CD4-positive, alpha-beta memory T cell (primary cell): ENCODE measurements at regions not wholly inside any gene's neighbourhood (a gene's known extent, or its start where the extent isn't known, plus 50 kb on each side); places are given as distances from the start of the nearest gene placed in this dataset.

Experiments
- CTCF ChIA-PET: fragments of 350-600 bp; sonication (Branson Sonifier 250); formaldehyde crosslinking; loops from one replicate; lab custom pipeline; 2021; ENCODE audit warnings: inconsistent platforms; ENCODE audit not compliant: partially characterized antibody; lab: Charles Lee
- POLR2A ChIA-PET: fragments of 350-600 bp; sonication (Branson Sonifier 250); formaldehyde crosslinking; loops from one replicate; lab custom pipeline; 2021; ENCODE audit not compliant: partially characterized antibody; lab: Charles Lee
- DNase-seq, 5 donors: peaks; one replicate each; pipeline versions ENCODE4 v3.0.0 to v3.0.0-alpha.2; 2020 to 2022; ENCODE audit warnings: mixed read lengths in 1 of 5
- H3K27ac ChIP-seq: one replicate; pipeline ENCODE4 v1.7.0; 2013; ENCODE audit warnings: low read depth, low read length
- H3K27me3 ChIP-seq: 2 replicates; pipeline ENCODE4 v1.7.0; 2013; ENCODE audit warnings: mild to moderate bottlenecking, low read length, moderate library complexity; ENCODE audit not compliant: insufficient read depth
- H3K36me3 ChIP-seq: 2 replicates; pipeline ENCODE4 v1.7.0; 2013; ENCODE audit warnings: mild to moderate bottlenecking, low read length, moderate library complexity; ENCODE audit not compliant: insufficient read depth
- H3K4me1 ChIP-seq: 2 replicates; pipeline ENCODE4 v1.7.0; 2013; ENCODE audit warnings: mild to moderate bottlenecking, low read length, moderate library complexity; ENCODE audit not compliant: insufficient read depth
- H3K4me3 ChIP-seq, 2 donors: one replicate each; pipeline ENCODE4 v1.7.0; 2013; ENCODE audit warnings: low read length in 2 of 2, mild to moderate bottlenecking in 1 of 2
- H3K9me3 ChIP-seq, 2 donors: one replicate each; pipeline ENCODE4 v1.7.0; 2013; ENCODE audit warnings: low read length in 2 of 2, control low read depth in 1 of 2; ENCODE audit not compliant: control insufficient read depth in 1 of 2
- H3K27ac Mint-ChIP-seq, 7 donors: one replicate each; pipeline ENCODE4 v1.8.0; 2020 to 2021; ENCODE audit warnings: mixed read lengths in 7 of 7, mild to moderate bottlenecking in 6 of 7, inconsistent platforms in 3 of 7, moderate library complexity in 3 of 7
- H3K27me3 Mint-ChIP-seq, 2 donors: one replicate each; pipeline ENCODE4 v1.8.0; 2020 to 2021; ENCODE audit warnings: mixed read lengths in 2 of 2
- H3K36me3 Mint-ChIP-seq, 2 donors: one replicate each; pipeline ENCODE4 v1.8.0; 2020 to 2021; ENCODE audit warnings: mixed read lengths in 2 of 2, inconsistent platforms in 1 of 2, mild to moderate bottlenecking in 1 of 2
- H3K4me1 Mint-ChIP-seq, 4 donors: one replicate each; pipeline ENCODE4 v1.8.0; 2020 to 2021; ENCODE audit warnings: mixed read lengths in 4 of 4, mild to moderate bottlenecking in 1 of 4
- H3K4me3 Mint-ChIP-seq, 8 donors: one replicate each; pipeline ENCODE4 v1.8.0; 2020 to 2021; ENCODE audit warnings: mixed read lengths in 8 of 8, mild to moderate bottlenecking in 7 of 8, moderate library complexity in 6 of 8, inconsistent platforms in 3 of 8
- H3K9me3 Mint-ChIP-seq, 8 donors: one replicate each; pipeline ENCODE4 v1.8.0; 2020 to 2021; ENCODE audit warnings: mixed read lengths in 8 of 8, mild to moderate bottlenecking in 5 of 8, inconsistent platforms in 3 of 8, moderate library complexity in 1 of 8
- intact Hi-C: fragments of 100-400 bp; cut with micrococcal nuclease; formaldehyde crosslinking; loops from one replicate; pipeline ENCODE4 v1.15.1; 2023

DNA sequence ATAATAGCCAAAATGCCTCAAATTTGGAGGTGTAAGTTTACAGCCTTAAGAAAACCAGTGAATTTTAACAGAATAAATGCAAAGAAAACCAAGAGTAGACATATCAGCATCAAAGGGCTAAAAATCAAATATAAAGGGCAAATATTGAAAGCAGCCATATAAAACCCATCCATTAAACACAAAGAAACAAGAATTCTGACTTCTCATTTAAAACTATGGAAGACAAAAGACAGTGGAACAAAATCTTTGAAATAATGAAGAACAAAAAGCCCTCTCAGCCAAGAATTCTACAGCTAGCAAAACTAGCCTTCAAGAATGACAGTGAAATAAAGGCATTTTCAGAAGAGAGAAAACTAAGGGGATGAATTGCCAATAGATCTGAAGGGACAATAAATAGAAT is 91.3 kb upstream of the FST start:
- Mint-ChIP-seq H3K36me3 (no peaks in the 10 kb centered on the region), H3K27ac (no peak overlapping the region), H3K27me3 (peaks cover 0 to 2% of the 10 kb centered on the region in 2 donors), H3K4me3 (no peak overlapping the region), H3K4me1 (no peaks in the 10 kb centered on the region), H3K9me3 (peaks cover 6 to 20% (median 11%) of the 10 kb centered on the region in 8 donors)
- Histone ChIP-seq H3K4me3 (no peak overlapping the region), H3K4me1 (no peaks in the 10 kb centered on the region), H3K9me3 (no peaks in the 10 kb centered on the region), H3K27ac (no peak overlapping the region), H3K36me3 (no peaks in the 10 kb centered on the region), H3K27me3 (no peaks in the 10 kb centered on the region)
- ChIA-PET CTCF (no interaction called here), POLR2A (no interaction called here)
- DNase-seq, result no peak
- intact Hi-C loops, result no loop called here

DNA sequence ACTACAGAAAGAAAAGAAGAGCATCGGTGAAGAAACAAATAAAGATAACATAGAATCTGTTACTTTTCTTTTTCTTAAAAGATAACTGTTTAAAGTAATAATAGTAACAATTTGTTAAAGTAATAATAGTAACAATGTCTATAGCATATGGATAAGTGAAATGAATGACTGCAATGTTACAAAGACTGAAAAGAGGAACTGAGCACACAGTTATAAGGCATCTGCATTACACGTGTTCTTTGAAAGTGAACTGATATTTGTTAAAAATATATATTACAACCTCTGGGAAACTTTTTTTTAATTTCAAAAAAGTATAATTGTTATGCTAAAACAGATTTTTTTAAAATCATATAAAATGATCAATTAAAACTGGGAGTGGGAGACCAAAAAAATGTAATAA is 88.4 kb upstream of the FST start:
- Mint-ChIP-seq H3K27me3 (peaks cover 0 to under 1% of the 10 kb centered on the region in 2 donors), H3K27ac (no peak overlapping the region), H3K4me1 (no peaks in the 10 kb centered on the region), H3K9me3 (peaks cover 6 to 20% (median 11%) of the 10 kb centered on the region in 8 donors), H3K36me3 (no peaks in the 10 kb centered on the region), H3K4me3 (no peak overlapping the region)
- ChIA-PET POLR2A (no interaction called here), CTCF (no interaction called here)
- intact Hi-C loops, result no loop called here
- Histone ChIP-seq H3K27me3 (no peaks in the 10 kb centered on the region), H3K9me3 (no peaks in the 10 kb centered on the region), H3K27ac (no peak overlapping the region), H3K36me3 (no peaks in the 10 kb centered on the region), H3K4me1 (no peaks in the 10 kb centered on the region), H3K4me3 (no peak overlapping the region)
- DNase-seq, result no peak

DNA sequence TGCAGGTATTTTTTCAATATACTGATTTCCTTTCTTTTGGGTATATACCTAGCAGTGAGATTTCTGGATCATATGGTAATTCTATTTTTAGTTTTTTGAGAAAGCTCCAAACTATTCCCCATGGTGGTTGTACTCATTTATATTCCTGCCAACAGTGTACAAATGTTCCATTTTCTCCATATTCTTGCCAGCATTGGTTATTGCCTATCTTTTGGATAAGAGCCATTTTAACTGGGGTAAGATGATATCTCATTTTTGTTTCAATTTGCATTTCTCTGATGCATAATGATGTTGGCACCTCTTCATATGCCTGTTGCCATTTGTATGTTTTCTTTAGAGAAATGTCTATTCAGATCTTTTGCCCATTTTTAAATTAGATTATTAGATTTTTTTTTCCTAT is 85.6 kb upstream of the FST start:
- no peaks in the 10 kb centered on the region for H3K27me3 Mint-ChIP-seq
- intact Hi-C loops, result no loop called here

DNA sequence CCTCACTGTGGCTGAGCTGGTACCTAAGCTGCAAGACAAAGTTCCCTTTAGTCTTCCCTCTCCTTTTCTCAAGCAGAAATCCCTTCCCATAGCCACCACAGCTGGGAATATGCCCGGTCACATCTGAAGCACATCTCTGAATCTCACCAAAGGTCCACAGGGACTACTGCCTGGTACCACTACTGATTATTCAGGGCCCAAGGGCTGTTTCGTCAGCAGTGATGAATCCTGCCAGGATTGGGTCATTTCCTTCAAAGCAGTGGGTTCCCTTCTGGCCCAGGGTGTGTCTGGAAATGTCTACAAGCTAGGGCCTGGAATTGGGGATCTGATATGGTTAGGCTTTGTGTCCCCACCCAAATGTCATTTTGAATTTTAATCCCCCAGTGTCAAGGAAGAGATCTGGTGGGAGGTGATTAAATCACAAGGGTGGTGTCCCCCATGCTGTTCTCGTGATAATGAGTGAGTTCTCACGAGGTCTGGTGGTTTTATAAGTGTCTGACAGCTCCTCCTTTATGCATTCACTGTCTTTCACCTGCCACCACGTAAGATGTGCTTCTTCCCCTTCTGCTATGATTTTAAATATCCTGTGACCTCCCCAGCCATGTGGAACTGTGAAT is 83.2 kb upstream of the FST start:
- no peak for DNase-seq
- intact Hi-C loops, result no loop called here
- H3K4me3 Mint-ChIP-seq, result no peak overlapping the region
- no peak overlapping the region for H3K27ac Mint-ChIP-seq
- H3K4me1 Mint-ChIP-seq, result no peaks in the 10 kb centered on the region
- no peaks in the 10 kb centered on the region for H3K27me3 Mint-ChIP-seq
- H3K9me3 Mint-ChIP-seq, result no peaks in the 10 kb centered on the region
- no peaks in the 10 kb centered on the region for H3K27me3 ChIP-seq
- no peaks in the 10 kb centered on the region for H3K36me3 ChIP-seq
- H3K27ac ChIP-seq, result no peak overlapping the region
- H3K4me3 ChIP-seq, result no peak overlapping the region
- no peaks in the 10 kb centered on the region for H3K36me3 Mint-ChIP-seq
- CTCF ChIA-PET, result no interaction called here
- POLR2A ChIA-PET, result no interaction called here
- no peaks in the 10 kb centered on the region for H3K9me3 ChIP-seq
- H3K4me1 ChIP-seq, result no peaks in the 10 kb centered on the region

More for the DNA sequence above, 85.6 kb upstream of the FST start:
- H3K9me3 Mint-ChIP-seq, result peaks cover 0 to 2% (median 0%) of the 10 kb centered on the region in 8 donors
- no peak for DNase-seq
- no peak overlapping the region for H3K27ac Mint-ChIP-seq
- Histone ChIP-seq H3K36me3 (no peaks in the 10 kb centered on the region), H3K4me1 (no peaks in the 10 kb centered on the region), H3K27ac (no peak overlapping the region), H3K27me3 (no peaks in the 10 kb centered on the region), H3K4me3 (no peak overlapping the region), H3K9me3 (no peaks in the 10 kb centered on the region)
- H3K4me3 Mint-ChIP-seq, result no peak overlapping the region
- no peaks in the 10 kb centered on the region for H3K4me1 Mint-ChIP-seq
- no peaks in the 10 kb centered on the region for H3K36me3 Mint-ChIP-seq
- ChIA-PET CTCF (no interaction called here), POLR2A (no interaction called here)

DNA sequence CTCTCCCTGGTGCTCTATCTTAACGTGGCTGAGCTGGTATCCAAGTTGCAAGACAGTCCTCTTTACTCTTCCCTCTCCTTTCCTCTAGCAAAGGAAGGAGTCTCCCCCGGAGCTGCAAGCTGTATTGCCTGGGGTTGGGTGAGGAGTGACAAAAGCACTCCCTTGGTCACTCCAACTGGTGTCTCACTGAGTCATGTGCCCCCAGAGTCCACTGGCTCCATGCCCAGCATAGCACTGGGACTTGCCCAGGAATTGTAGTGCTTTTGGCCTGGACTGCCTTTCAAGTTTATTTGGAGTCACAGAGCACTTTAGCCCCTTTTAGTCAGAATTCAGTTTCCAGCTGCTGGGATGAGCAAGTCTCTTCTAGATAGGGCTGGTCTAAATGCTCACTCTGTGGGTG is 82.6 kb upstream of the FST start:
- CTCF ChIA-PET, result no interaction called here
- POLR2A ChIA-PET, result no interaction called here
- intact Hi-C loops, result no loop called here

DNA sequence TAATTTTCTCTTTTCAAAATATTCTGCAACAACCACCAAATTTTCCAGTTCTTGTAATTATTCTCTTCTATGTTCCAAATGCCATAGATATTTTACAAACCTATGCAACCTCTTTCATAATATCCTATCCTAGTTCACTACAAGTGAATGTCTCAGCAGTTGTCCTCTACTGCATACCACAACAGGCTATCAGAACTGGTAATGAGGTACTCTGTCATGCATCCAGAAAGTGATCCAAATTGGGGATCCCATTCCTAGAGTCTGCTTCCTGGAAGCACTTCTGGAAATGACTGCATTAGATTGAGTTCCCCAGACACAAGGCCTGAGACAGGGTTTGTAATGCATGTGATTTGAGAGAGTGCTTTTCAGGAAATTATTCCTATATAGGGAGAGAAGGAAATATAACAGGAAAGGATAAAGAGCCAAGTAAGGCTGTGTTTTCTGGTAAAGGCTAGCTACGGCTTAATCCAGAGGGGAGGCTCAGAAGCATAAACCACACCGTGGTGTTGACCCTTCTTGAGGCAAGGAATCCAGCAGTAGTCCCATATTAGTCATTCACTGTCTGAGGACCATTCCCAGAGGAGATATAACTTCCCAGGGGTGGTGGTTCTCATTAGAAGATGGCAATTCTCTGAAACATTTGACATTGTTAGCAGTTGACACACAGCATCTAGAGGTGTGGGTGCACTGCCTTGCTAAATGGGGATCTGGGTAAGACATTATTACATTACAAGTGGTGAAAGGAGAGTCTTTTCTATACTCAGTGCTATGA is 80.3 kb upstream of the FST start:
- no peaks in the 10 kb centered on the region for H3K9me3 ChIP-seq
- Mint-ChIP-seq H3K4me1 (no peaks in the 10 kb centered on the region), H3K27ac (no peak overlapping the region), H3K36me3 (no peaks in the 10 kb centered on the region), H3K4me3 (no peak overlapping the region), H3K27me3 (peaks cover 0 to under 1% of the 10 kb centered on the region in 2 donors), H3K9me3 (no peaks in the 10 kb centered on the region)
- intact Hi-C loops, result no loop called here
- CTCF ChIA-PET, result no interaction called here
- H3K4me3 ChIP-seq, result no peak overlapping the region
- no peak for DNase-seq
- H3K4me1 ChIP-seq, result no peaks in the 10 kb centered on the region
- POLR2A ChIA-PET, result no interaction called here
- H3K36me3 ChIP-seq, result no peaks in the 10 kb centered on the region
- no peak overlapping the region for H3K27ac ChIP-seq
- no peaks in the 10 kb centered on the region for H3K27me3 ChIP-seq

More for the DNA sequence above, 82.6 kb upstream of the FST start:
- no peaks in the 10 kb centered on the region for H3K4me1 ChIP-seq
- no peaks in the 10 kb centered on the region for H3K4me1 Mint-ChIP-seq
- H3K36me3 ChIP-seq, result no peaks in the 10 kb centered on the region
- no peaks in the 10 kb centered on the region for H3K9me3 ChIP-seq
- H3K27me3 ChIP-seq, result no peaks in the 10 kb centered on the region
- no peak overlapping the region for H3K4me3 ChIP-seq
- H3K27ac Mint-ChIP-seq, result no peak overlapping the region
- no peak overlapping the region for H3K4me3 Mint-ChIP-seq
- H3K36me3 Mint-ChIP-seq, result no peaks in the 10 kb centered on the region
- no peaks in the 10 kb centered on the region for H3K27me3 Mint-ChIP-seq
- H3K27ac ChIP-seq, result no peak overlapping the region
- no peaks in the 10 kb centered on the region for H3K9me3 Mint-ChIP-seq
- DNase-seq, result no peak

DNA sequence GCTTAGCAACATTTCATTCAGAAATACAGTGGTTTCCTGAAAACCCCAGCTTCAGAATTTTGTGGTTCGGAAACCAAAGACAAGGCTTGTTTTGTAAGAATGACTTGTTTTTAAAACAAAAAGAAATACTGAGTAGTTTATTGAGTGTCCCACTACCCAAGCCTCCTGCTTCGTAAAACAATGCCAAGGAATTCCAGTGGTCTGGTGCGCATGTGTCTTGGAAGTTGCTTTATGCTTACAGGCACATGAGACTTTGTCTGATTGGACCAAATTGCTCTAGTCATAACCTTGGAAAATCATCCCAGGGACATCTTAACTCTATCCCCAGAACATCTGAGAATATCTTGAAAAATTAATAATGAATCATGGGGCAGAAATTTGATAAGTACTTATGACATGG is 77.1 kb upstream of the FST start:
- intact Hi-C loops, result no loop called here

More for the DNA sequence above, 77.1 kb upstream of the FST start:
- Mint-ChIP-seq H3K27me3 (peaks cover 0 to 2% of the 10 kb centered on the region in 2 donors), H3K4me3 (no peak overlapping the region), H3K27ac (no peak overlapping the region), H3K4me1 (no peaks in the 10 kb centered on the region), H3K36me3 (no peaks in the 10 kb centered on the region), H3K9me3 (peaks cover 0 to 4% (median 0%) of the 10 kb centered on the region in 8 donors)
- Histone ChIP-seq H3K36me3 (no peaks in the 10 kb centered on the region), H3K27ac (no peak overlapping the region), H3K4me3 (no peak overlapping the region), H3K27me3 (no peaks in the 10 kb centered on the region), H3K4me1 (no peaks in the 10 kb centered on the region), H3K9me3 (no peaks in the 10 kb centered on the region)
- POLR2A ChIA-PET, result no interaction called here
- no peak for DNase-seq
- CTCF ChIA-PET, result no interaction called here
